Skin epidermis (tissue), 12 donors: ENCODE measurements at regions not wholly inside any gene's neighbourhood (a gene's known extent, or its start where the extent isn't known, plus 50 kb on each side); places are given as distances from the start of the nearest gene placed in this dataset.

ENCODE experiments used
- H3K27ac ChIP-seq, 21 experiments: fragments of 200-600 bp; sonication (generic) in 11 of 21; one replicate each; pipeline ENCODE4 v1.5.0; 2020; ENCODE audit warnings: mild to moderate bottlenecking in 3 of 21, inconsistent platforms in 2 of 21, moderate library complexity in 2 of 21
- H3K4me3 ChIP-seq, 7 experiments: fragments of 200-600 bp; sonication (generic) in 2 of 7; one replicate each; pipeline ENCODE4 v1.5.0; 2020; ENCODE audit warnings: inconsistent platforms in 2 of 7, mild to moderate bottlenecking in 2 of 7, moderate library complexity in 1 of 7

- Histone ChIP-seq H3K4me3 (no peak overlapping the region), H3K27ac (no peak overlapping the region)
These were observed 198.5 kb downstream of the BRD1 start for GRCh38 chr22:49629261-49629570.

- H3K4me3 ChIP-seq: no peak overlapping the region
- no peak overlapping the region for H3K27ac ChIP-seq
These were observed 199.0 kb downstream of the BRD1 start for GRCh38 chr22:49628391-49629260.

DNA sequence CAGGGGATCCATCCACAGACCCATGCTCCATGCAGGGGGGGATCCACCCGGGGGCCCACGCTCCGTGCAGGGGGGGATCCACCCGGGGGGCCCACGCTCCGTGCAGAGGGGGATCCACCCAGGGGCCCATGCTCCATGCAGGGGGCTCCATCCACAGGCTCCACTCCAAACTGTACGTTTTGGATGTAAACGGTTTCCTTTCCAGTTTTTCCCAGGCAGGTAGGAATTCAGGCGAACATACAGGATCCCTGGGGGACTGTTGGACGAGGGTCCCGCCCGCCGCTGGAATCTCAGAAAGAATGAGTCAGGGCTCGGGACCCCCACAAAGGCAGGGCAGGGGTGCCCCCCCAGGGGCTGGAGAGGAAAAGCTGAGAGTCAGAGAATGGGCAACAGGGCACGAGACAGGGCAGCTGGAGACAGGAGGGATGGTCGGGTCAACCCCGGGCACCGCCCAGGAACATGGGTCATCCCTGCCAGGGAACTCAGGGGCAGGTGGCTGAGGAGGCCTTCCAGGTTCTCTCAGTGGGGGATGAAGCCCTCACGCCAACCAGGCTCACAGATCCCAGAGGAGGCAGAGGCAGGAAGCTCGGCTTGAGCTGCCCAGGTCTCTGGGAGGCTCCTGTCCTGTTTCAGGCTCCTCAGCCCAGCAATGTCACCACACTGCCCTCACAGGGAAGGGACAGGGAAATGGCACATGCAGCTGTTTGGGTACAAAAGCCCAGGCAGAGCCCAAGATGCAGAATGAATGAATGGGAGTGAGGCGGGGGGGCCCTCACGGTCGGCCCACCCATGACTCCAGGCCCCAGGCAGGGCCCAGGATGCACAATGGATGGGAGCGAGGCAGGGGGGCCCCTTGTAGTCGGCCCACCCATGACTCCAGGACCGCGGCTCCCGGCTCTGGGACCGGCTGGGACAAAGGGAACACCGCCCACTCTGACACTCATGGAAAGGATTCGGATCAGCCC, 200.2 kb downstream of the BRD1 start:
- Histone ChIP-seq H3K4me3 (no peak overlapping the region), H3K27ac (no peak overlapping the region)

DNA sequence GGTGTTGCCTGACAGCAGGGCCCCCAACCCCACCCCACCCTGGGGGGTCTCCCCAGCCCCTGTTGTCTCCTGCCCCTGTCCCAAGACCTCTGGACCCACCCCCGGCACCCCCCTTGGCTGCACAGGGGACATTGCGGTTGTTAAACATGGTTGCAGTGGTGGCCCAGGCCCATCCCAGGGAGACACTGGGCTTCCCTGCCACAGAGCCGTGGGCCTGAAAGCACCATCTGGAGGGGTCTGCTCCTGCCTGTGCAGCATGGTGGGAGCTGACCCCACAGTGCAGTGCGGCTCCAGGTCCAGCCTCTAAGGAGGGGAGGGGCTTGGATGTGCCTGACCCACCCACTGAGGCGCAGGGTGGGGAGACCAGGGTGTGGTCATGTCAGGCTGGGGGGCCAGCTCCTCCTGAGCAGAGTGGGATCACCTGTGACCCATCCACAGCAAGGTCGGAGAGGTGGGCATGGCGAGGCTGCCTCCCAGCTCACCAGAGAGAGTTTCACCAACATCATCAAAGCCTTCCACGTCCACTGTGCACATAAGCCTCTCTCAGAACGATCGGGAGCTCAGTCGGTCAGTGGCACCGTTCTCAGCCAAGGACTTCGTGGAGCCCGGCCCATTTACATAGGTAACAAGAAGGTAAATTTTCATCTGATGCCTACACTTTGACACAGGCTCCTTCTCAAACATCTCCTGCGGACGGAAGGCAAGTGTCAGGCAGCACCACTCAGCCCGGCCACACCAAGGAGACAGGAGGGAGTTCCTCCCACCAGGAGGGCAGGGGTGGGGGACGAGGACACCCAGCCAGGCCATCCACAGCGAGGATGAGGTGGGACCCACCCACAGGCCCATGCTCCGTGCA, 201.1 kb downstream of the BRD1 start:
- H3K27ac ChIP-seq: no peak overlapping the region
- H3K4me3 ChIP-seq: no peak overlapping the region

- no peak overlapping the region for H3K27ac ChIP-seq
- no peak overlapping the region for H3K4me3 ChIP-seq
These were observed 203.1 kb downstream of the BRD1 start for GRCh38 chr22:49624421-49625177.

DNA sequence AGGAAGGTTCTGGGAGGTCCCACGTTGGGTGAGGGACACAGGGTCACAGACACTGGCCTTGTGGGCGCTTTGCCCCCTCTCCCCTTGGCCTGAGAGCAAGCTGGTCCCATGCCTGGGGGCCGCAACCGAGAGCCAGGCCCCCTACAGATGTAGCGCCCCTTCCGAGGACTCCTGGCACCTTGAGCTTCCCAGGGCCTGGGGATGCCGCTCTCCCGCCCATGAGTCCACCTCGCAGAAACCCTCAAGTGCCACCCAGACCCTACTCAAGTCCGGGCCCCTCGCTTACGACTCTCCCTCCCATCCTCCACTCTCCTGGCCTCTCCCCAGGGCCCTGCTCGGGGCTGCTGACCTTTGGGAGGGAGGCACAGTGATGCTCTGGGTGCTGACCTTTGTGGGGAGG, 204.0 kb downstream of the BRD1 start:
- H3K27ac ChIP-seq: no peak overlapping the region
- H3K4me3 ChIP-seq: no peak overlapping the region

- Histone ChIP-seq H3K27ac (no peak overlapping the region), H3K4me3 (no peak overlapping the region)
These were observed 204.5 kb downstream of the BRD1 start for GRCh38 chr22:49623176-49623575.

- no peak overlapping the region for H3K4me3 ChIP-seq
These were observed 205.2 kb downstream of the BRD1 start for GRCh38 chr22:49622241-49623105.

GRCh38 chr22:49621601-49622210, 206.0 kb downstream of the BRD1 start:
- H3K27ac ChIP-seq: no peak overlapping the region
- H3K4me3 ChIP-seq: no peak overlapping the region

More at GRCh38 chr22:49622241-49623105, 205.2 kb downstream of the BRD1 start:
- no peak overlapping the region for H3K27ac ChIP-seq

DNA sequence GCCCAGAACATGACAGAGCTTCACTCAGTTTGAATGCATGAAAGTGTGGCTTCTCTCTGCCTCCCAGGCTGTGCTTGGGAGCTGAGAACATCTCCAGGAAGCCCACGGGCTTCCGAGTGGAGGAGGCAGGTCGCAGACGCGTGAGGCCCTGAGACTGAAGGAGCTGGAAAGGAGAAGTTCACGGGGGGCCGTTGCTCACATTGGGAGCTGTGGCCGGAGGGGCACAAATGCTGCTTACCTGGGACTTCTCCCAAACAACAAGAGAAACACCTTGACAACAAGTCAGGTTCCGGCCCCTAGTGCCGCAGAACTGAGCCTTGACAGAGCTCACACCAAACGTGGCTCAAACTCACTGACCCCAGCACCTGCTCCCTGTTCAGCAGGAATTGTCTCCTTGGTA, 207.0 kb downstream of the BRD1 start:
- Histone ChIP-seq H3K4me3 (no peak overlapping the region), H3K27ac (no peak overlapping the region)

GRCh38 chr22:49620003-49620556, 207.6 kb downstream of the BRD1 start:
- no peak overlapping the region for H3K4me3 ChIP-seq
- no peak overlapping the region for H3K27ac ChIP-seq

- H3K4me3 ChIP-seq: no peak overlapping the region
- no peak overlapping the region for H3K27ac ChIP-seq
These were observed 208.4 kb downstream of the BRD1 start for GRCh38 chr22:49619301-49619700.

DNA sequence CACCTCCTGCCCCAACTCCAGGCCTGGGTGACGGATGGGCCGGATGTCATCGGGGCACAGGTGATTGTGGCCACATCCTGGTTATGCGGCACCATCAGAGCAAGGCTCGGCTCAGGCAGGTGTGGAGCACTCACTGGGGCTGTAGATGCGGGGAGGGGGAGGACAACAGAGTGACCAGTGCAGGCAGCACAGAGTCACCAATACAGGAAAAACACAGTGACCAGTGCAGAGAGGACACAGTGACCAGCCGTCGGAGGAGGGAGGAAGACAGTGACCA, 209.1 kb downstream of the BRD1 start:
- no peak overlapping the region for H3K4me3 ChIP-seq
- no peak overlapping the region for H3K27ac ChIP-seq

DNA sequence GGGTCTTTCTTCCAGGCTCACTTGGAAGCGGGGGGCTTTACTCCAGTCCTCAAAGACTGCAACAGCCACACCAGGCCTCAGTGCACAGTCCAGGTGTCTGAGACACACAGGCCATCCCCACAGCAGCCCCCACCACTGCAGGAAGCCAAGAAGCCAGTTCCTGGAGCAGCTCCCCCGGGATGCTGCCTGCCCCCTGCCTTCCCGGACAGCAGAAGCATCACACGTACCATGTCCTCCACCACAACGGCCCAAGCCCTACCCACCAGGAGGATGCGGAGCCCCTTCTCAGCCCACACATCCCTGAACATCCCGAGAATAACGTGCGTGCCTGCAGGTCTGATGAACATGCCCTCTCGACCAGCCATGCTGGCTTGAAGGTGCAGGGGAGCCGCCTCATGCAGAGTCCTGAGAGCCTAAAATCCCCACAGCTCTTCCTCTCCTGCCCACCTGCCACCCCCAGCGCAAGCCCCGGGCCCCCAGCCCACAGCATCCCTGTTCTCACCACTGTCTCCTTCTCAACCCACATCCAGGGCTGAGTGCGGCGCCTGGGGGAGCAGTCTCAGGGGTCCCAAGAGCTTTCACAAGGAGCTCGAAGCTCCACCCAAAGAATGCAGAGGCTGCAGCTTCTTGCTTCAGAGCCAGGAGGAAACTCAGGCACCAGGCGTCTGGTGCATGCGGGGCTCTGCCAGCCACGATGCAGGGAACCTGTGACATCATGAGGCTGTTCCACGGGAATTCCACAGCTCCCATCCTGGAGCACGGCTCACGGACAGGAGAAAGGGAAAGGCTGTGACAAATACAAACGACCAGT, 209.6 kb downstream of the BRD1 start:
- Histone ChIP-seq H3K4me3 (no peak overlapping the region), H3K27ac (no peak overlapping the region)

- no peak overlapping the region for H3K27ac ChIP-seq
- H3K4me3 ChIP-seq: no peak overlapping the region
These were observed 210.4 kb downstream of the BRD1 start for GRCh38 chr22:49617264-49617663.

DNA sequence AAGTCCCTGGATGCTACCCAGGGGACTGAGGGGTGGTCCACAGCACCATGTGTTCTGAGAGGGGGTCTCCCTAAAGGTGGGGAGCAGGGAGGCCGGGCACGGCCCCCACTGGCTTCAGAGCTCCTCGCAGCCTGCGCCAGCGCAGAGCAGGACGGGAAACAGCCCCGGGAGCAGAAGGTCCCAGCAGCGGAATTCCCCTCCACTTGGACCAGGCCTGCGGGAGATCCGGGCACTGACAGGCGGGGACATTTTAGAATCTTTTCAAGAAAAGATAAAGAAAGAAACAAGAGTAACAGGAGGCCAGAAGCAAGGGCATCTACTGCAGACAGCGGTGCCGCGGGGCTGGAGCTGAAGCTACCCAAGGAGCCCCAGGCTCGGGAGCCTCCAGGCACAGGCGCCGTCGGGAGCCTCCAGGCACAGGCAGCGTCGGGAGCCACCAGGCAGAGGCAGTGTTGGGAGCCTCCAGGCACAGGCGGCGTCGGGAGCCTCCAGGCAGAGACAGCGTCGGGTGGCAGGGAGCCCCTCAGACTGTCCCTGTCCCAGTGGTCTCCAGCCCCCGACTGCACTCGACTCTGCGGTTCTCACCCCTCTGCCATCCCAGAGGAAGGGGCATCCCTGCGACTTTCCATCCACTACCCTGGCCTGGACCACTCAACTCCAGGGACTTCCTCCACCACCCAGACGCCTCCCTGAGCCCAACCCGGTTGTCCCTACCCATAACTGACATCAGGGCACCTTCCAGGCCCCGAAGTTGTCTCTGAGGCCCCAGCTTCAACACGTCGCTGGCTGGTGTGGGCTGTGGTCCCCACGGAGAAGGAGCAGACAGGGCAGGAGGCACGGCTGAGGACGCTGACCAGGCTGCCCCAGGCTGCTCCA, 211.1 kb downstream of the BRD1 start:
- H3K27ac ChIP-seq: no peak overlapping the region
- no peak overlapping the region for H3K4me3 ChIP-seq
